ENCODE measurements at regions not wholly inside any gene's neighbourhood (a gene's known extent, or its start where the extent isn't known, plus 50 kb on each side); places are given as distances from the start of the nearest gene placed in this dataset.

DNA sequence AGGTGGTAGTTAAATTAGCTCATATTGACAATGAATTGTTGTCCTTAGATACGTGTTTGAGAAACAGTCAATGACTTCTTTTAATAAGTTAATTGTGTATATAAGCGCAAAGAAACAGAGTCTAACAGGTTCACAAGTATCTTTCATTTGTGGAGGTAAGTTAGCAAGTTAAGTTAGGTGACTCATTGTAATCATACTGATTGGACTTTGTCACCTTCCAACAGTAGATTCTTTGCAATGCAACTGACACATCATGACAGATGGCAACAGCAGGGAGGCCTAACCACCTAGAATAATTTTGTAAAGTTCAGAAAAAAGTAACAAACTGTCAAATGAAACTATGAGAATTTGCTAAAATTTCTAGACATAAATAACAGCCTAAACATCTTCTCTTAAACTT lies 207.6 kb upstream of the PITX2 start:
- no peaks in the 10 kb centered on the region for H3K9me3 Mint-ChIP-seq (ENCODE audit: unreplicated experiment)
- no peaks in the 10 kb centered on the region for H3K27me3 Mint-ChIP-seq (ENCODE audit: unreplicated experiment)
- DNase-seq (ENCODE audit: low spot score), result no peak
- H3K27ac Mint-ChIP-seq (ENCODE audit: unreplicated experiment), result no peak overlapping the region
- TF ChIP-seq, protein P1, sequence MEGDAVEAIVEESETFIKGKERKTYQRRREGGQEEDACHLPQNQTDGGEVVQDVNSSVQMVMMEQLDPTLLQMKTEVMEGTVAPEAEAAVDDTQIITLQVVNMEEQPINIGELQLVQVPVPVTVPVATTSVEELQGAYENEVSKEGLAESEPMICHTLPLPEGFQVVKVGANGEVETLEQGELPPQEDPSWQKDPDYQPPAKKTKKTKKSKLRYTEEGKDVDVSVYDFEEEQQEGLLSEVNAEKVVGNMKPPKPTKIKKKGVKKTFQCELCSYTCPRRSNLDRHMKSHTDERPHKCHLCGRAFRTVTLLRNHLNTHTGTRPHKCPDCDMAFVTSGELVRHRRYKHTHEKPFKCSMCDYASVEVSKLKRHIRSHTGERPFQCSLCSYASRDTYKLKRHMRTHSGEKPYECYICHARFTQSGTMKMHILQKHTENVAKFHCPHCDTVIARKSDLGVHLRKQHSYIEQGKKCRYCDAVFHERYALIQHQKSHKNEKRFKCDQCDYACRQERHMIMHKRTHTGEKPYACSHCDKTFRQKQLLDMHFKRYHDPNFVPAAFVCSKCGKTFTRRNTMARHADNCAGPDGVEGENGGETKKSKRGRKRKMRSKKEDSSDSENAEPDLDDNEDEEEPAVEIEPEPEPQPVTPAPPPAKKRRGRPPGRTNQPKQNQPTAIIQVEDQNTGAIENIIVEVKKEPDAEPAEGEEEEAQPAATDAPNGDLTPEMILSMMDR (IDR thresholded peaks at IDR 0.05; ENCODE audit: unreplicated experiment), result no peak
- H3K36me3 Mint-ChIP-seq (ENCODE audit: low read depth, unreplicated experiment), result no peaks in the 10 kb centered on the region
- H3K4me1 Mint-ChIP-seq (ENCODE audit: unreplicated experiment), result no peaks in the 10 kb centered on the region
- H3K4me3 Mint-ChIP-seq (ENCODE audit: unreplicated experiment), result no peak overlapping the region

DNA sequence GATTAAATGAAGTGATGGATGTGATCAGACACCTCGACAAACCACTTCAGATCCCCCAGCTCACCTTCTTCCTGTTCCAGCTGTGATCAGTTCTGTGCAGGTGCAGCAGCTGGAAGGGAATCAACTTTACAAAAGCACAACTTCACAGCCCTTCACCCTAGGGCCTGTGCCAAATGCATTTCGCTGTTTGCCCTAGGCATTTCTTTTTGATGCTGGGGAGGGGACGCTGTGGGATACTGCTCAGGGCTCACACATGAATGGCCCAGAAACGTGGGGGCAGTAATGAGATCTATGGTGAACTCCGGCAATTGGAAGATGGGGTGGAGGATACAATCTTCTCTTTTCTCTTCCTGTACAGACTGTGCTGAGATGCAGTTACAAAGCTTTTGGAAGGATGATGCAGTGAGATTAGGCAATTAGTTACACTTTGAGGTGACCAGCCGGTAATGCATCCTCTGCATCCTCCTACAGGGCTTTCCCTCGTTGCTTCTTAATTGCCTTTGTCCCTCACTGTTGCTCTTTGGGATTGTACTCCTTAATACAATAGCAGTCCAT lies 215.1 kb upstream of the PITX2 start:
- TF ChIP-seq, protein P1 (IDR thresholded peaks at IDR 0.05; ENCODE audit: unreplicated experiment), result no peak
- Mint-ChIP-seq H3K9me3 (ENCODE audit: unreplicated experiment) (no peaks in the 10 kb centered on the region), H3K4me3 (ENCODE audit: unreplicated experiment) (no peak overlapping the region), H3K27ac (ENCODE audit: unreplicated experiment) (no peak overlapping the region), H3K27me3 (ENCODE audit: unreplicated experiment) (no peaks in the 10 kb centered on the region), H3K4me1 (ENCODE audit: unreplicated experiment) (no peaks in the 10 kb centered on the region), H3K36me3 (ENCODE audit: low read depth, unreplicated experiment) (no peaks in the 10 kb centered on the region)
- DNase-seq (ENCODE audit: low spot score), result no peak

DNA sequence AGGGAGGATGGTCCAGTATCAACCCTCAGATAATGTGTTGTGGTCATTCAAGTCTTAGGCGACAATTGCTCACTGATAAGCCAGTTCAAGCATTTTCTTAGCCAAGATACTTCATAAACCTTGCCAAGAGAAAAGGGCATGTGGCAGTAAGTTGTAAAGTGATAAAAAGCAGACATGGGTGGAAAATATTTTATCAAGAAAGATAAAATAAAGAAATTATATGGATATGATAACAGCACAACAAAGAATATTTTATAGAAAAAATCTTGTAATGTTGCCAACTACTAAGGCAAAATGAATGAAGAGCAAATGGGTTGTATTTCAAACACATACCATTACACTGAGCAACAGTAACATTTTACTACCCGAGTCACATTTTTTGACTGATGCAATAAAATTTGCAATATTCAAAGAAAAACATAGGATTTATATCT lies 217.4 kb upstream of the PITX2 start:
- no peaks in the 10 kb centered on the region for H3K4me1 Mint-ChIP-seq (ENCODE audit: unreplicated experiment)
- TF ChIP-seq, protein P1 (IDR thresholded peaks at IDR 0.05; ENCODE audit: unreplicated experiment), result no peak
- no peak for DNase-seq (ENCODE audit: low spot score)
- no peaks in the 10 kb centered on the region for H3K27me3 Mint-ChIP-seq (ENCODE audit: unreplicated experiment)
- no peak overlapping the region for H3K27ac Mint-ChIP-seq (ENCODE audit: unreplicated experiment)
- no peak overlapping the region for H3K4me3 Mint-ChIP-seq (ENCODE audit: unreplicated experiment)
- H3K36me3 Mint-ChIP-seq (ENCODE audit: low read depth, unreplicated experiment), result no peaks in the 10 kb centered on the region
- no peaks in the 10 kb centered on the region for H3K9me3 Mint-ChIP-seq (ENCODE audit: unreplicated experiment)

DNA sequence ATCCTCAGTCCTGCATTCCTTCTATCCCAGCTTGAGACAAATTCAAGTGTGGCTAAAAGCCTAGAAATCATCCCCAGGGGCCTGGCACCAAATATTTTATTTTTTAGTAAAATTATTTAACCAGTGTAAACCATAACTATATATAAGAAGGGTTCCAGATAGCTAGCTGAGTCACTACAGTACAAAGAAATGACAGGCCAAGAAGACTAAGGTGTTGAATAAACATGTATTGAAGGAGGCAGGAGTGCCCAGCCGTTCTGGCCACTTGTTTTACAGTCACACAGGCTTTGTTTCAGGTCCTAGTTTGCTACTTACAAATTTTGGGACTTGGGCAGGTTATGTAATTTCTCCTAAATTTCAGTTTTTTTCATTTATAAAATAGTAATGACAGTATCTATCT lies 225.9 kb upstream of the PITX2 start:
- Mint-ChIP-seq H3K9me3 (ENCODE audit: unreplicated experiment) (no peaks in the 10 kb centered on the region), H3K36me3 (ENCODE audit: low read depth, unreplicated experiment) (no peaks in the 10 kb centered on the region), H3K4me1 (ENCODE audit: unreplicated experiment) (no peaks in the 10 kb centered on the region), H3K27me3 (ENCODE audit: unreplicated experiment) (peaks cover 2% of the 10 kb centered on the region), H3K4me3 (ENCODE audit: unreplicated experiment) (no peak overlapping the region), H3K27ac (ENCODE audit: unreplicated experiment) (no peak overlapping the region)
- no peak for DNase-seq (ENCODE audit: low spot score)
- TF ChIP-seq, protein P1 (IDR thresholded peaks at IDR 0.05; ENCODE audit: unreplicated experiment), result no peak

DNA sequence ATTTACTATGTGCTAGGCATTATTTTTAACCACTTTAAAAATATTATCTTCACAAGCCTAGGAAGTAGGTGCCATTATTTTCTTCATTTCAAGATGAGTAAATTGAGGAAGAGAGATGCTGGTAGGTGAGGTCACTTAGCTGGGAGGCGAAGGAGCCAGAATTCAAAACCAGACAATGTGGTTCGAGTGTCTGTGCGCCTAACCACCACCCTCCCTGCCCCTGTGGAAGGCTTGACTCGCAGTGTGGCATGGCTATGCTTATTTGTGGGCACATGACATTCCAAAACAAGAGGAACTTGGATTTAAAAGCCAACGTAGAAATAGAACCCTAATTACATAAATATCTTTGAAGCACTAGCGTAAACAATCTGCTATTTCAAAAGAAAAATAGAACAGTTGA lies 226.6 kb upstream of the PITX2 start:
- H3K36me3 Mint-ChIP-seq (ENCODE audit: low read depth, unreplicated experiment), result no peaks in the 10 kb centered on the region

More for the DNA sequence above, 226.6 kb upstream of the PITX2 start:
- TF ChIP-seq, protein P1 (IDR thresholded peaks at IDR 0.05; ENCODE audit: unreplicated experiment), result no peak
- H3K4me3 Mint-ChIP-seq (ENCODE audit: unreplicated experiment), result no peak overlapping the region
- no peak for DNase-seq (ENCODE audit: low spot score)
- H3K27ac Mint-ChIP-seq (ENCODE audit: unreplicated experiment), result no peak overlapping the region
- H3K9me3 Mint-ChIP-seq (ENCODE audit: unreplicated experiment), result no peaks in the 10 kb centered on the region
- peaks cover 2% of the 10 kb centered on the region for H3K27me3 Mint-ChIP-seq (ENCODE audit: unreplicated experiment)
- H3K4me1 Mint-ChIP-seq (ENCODE audit: unreplicated experiment), result no peaks in the 10 kb centered on the region
